RWPE1 (cell line): ENCODE measurements at regions not wholly inside any gene's neighbourhood (a gene's known extent, or its start where the extent isn't known, plus 50 kb on each side); places are given as distances from the start of the nearest gene placed in this dataset.

ENCODE experiments used
- CTCF ChIA-PET: fragments of 350-600 bp; sonication (Branson Sonifier 250); formaldehyde crosslinking; extraction: SDS; loops from one replicate; lab custom pipeline; 2021; lab: Yijun Ruan, JAX
- POLR2A ChIA-PET: fragments of 400-600 bp; formaldehyde crosslinking; extraction: SDS; loops from one replicate; lab custom pipeline; 2020; ENCODE audit warnings: antibody characterized with exemption; ENCODE audit not compliant: low non-redundant PET; lab: Yijun Ruan, JAX
- DNase-seq: peaks from one replicate; pipeline ENCODE4 v3.0.0; 2012; ENCODE audit warnings: low spot score
- H3K27ac ChIP-seq: fragments of 450-650 bp; 2 replicates; pipeline ENCODE4 v1.5.1; 2017
- CTCF ChIP-seq: fragments of 450-650 bp; conservative IDR thresholded peaks from 2 replicates; pipeline ENCODE4 v1.5.1; 2017; ENCODE audit warnings: low read depth, mild to moderate bottlenecking

GRCh38 chr2:46818819-46819218 is 96.8 kb downstream of the MCFD2 start:
- POLR2A ChIA-PET, result no interaction called here

GRCh38 chr2:46818141-46818621 is 97.4 kb downstream of the MCFD2 start:
- ChIA-PET POLR2A (no interaction called here), CTCF (no interaction called here)
- no peak for TF ChIP-seq CTCF
- no peak for DNase-seq
- H3K27ac ChIP-seq, result no peak overlapping the region

More at GRCh38 chr2:46818819-46819218, 96.8 kb downstream of the MCFD2 start:
- TF ChIP-seq CTCF, result no peak
- CTCF ChIA-PET, result no interaction called here
- no peak overlapping the region for H3K27ac ChIP-seq
- no peak for DNase-seq

- no peak for DNase-seq
- no peak for TF ChIP-seq CTCF
- CTCF ChIA-PET, result interaction anchor here (1.0 kb wide), 1 partner anchor 11 kb away, joined by 3 read pairs; no protein-coding TSS in a partner anchor
- POLR2A ChIA-PET, result no interaction called here
- no peak overlapping the region for H3K27ac ChIP-seq
Measured at GRCh38 chr2:46816846-46817726, 98.5 kb downstream of the MCFD2 start.

- CTCF ChIA-PET, result interaction anchor here (1.0 kb wide), 1 partner anchor 11 kb away, joined by 3 read pairs; no protein-coding TSS in a partner anchor
- no peak overlapping the region for H3K27ac ChIP-seq
- no peak for TF ChIP-seq CTCF
- POLR2A ChIA-PET, result no interaction called here
- no peak for DNase-seq
Measured at GRCh38 chr2:46816151-46816845, 99.3 kb downstream of the MCFD2 start.

- DNase-seq, result no peak
- H3K27ac ChIP-seq, result no peak overlapping the region
- ChIA-PET POLR2A (no interaction called here), CTCF (interaction anchor here (0.7 to 1.0 kb wide), 2 partner anchors 74 to 76 kb away, joined by 3 to 4 read pairs; no protein-coding TSS in a partner anchor)
- no peak for TF ChIP-seq CTCF
Measured at GRCh38 chr2:46815121-46815802, 100.3 kb downstream of the MCFD2 start.
